NCI-H446 treated with DMSO at 0.1 percent for 48 hours (cell line): ENCODE measurements at regions not wholly inside any gene's neighbourhood (a gene's known extent, or its start where the extent isn't known, plus 50 kb on each side); places are given as distances from the start of the nearest gene placed in this dataset.
"Not testable (repeated sequence)": the region's sequence is repeated elsewhere in the genome, so short reads cannot be mapped to it uniquely, and the experiment has no call there.

Source experiments
- DNase-seq: peaks from one replicate; lab custom pipeline; 2025; lab: John Stamatoyannopoulos, UW

DNA sequence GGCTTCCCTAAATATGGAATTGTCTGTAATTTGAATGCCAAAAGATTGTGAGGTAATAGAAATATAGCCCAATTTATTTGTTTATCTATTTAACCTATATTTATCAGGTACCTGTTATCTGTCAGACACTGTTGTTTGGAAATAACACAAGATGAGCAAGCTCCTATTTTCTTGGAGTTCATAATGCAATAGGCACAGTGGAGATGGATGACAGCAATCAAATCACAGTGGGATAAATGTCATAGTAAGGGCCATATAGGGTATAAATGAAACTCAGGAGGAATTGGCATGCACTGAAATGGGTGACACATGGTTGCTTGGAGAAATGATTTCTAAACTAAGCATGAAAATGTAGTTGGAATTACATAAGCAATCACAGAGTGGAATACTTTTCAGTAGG is 761.8 kb upstream of the MBL2 start:
- DNase-seq, result no peak

DNA sequence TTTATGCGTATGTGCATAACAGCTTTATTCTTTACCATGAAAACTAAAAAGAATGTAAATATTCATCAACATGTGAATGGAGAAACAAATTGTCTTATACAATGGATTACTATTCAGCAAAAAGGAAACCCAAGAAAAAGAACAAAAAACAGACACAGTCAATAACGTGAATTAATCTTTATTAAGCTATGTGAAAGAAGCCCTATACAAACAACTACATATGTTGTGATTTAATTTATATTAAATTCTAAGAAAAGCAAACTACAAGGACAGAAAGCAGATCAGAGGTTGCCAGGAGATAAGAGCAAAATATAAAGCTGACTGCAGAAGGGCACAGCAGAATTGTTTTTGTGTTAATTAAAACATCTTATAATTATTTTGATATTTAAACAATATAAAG is 756.4 kb upstream of the MBL2 start:
- DNase-seq, result no peak

DNA sequence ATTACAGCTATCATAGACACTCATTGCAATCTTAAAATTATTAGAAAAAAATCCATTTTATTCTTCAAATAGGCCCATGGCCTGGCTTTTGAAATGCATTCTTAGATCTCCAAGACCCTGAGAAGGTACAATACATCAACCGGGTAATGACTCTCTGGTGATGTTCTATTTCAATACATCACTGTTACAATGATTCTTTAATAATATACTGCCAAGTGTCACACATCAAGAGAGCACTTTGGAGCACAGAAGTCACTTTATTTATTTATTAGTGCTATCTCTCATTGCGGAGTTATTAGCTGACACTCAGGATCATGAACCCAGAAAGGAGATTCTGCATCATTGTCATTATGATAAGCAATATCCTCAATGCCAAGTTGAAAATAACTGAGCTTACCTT is 748.5 kb upstream of the MBL2 start:
- DNase-seq, result no peak

DNA sequence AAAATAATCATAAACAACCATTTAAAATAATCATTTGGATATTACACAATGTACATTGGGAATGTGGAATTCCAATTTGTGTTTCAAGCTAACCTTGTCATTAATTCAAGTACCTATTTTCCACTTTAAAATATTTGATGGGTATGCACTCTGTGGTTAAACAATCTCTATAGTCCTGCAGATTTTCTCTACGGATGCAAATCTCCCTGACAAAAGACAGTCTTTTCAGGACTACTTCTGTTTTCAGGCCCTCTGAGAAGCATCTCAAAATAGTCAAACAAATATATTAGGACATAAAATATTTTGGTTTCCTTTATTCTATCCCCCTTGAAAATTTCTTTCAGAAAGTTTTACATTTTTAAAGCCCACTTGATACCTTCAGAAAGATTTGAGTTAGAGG is 735.6 kb upstream of the MBL2 start:
- no peak for DNase-seq

DNA sequence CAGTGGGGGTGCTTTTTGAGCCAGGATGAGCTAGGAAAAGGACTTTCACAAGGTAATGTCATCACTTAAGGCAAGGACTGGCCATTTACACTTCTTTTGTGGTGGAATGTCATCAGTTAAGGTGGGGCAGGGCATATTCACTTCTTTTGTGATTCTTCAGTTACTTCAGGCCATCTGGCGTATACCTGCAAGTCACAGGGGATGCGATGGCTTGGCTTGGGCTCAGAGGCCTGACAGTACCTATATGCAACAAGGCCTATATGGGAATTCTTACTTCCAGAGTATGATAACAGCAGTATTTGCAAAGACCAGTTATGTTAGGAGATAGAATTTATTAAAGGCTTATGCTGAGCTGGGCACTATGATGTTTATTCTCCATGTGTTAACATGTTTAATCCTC is 731.9 kb upstream of the MBL2 start:
- DNase-seq, result not testable (repeated sequence)

DNA sequence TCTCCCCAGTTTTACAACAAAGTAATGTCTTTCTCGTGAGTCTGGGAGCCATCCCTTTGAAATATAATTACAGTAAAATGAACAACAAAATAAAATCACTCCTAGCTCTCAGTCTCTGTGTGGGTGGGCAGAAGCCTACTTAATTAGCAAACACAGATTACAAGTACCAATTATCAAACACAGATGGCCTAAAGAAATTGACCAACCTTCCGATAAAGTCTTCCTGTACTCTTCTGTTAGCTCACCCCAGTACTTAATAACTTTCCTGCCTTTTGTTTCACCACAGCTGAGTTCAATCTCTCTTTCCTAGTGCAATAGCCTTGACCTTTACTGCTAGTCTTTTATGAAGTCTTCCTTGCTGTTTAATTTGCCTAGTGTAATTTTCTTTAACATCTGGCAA is 719.2 kb upstream of the MBL2 start:
- no peak for DNase-seq

DNA sequence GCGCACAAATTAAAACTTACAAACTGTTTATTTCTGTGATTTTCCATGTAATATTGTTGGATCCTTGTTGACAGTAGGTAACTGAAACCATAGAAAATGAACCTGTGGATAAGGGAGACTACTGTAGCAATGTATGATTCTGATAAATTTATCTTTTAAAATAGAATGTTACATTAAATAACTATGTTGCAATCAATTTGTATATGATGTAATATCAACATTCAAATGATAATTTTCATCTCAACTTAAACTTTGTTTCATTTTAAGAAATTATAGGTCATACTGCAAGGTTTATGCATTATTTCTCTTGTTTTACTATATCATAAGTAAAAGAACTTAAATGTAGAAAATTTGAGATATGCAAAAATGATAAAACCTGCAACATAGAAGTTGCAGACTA is 718.0 kb upstream of the MBL2 start:
- no peak for DNase-seq

DNA sequence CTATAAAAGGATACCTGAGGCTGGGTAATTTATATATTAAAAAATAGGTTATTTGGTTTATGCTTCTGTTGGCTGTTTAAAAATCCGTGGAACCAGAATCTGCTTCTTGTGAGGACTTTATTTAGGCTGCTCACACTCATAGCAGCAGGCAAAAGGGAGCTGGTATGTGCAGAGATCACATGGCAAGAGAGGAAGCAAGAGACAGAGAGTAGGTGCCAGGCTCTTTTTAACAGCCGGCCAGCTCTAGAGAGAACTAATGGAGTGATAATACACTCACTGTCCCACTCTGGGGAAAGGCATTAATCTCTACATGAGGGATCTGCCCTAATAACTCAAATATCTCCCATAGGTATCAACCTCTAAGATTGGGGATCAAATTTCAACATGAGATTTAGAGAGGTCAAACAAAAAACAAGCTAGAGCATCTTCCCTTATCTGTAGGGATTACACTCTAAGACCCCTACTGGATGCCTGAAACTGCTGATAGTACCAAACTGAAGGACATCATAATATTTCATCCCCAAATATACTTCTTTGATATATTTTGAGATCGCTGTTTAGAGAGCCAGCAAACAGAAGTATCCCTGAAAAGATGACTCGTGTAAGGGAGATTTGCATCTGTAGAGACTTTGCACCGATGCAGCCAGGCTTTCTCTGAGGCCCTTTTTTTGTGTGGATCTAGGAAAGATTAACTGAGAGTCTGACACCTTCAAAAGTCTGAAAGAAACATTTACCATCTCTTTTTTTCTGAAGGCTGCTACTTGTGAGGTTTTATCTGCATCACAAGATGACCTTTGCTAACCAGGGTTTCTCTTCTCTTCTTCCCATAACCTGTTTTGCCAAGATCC is 717.0 kb upstream of the MBL2 start:
- DNase-seq, result no peak

DNA sequence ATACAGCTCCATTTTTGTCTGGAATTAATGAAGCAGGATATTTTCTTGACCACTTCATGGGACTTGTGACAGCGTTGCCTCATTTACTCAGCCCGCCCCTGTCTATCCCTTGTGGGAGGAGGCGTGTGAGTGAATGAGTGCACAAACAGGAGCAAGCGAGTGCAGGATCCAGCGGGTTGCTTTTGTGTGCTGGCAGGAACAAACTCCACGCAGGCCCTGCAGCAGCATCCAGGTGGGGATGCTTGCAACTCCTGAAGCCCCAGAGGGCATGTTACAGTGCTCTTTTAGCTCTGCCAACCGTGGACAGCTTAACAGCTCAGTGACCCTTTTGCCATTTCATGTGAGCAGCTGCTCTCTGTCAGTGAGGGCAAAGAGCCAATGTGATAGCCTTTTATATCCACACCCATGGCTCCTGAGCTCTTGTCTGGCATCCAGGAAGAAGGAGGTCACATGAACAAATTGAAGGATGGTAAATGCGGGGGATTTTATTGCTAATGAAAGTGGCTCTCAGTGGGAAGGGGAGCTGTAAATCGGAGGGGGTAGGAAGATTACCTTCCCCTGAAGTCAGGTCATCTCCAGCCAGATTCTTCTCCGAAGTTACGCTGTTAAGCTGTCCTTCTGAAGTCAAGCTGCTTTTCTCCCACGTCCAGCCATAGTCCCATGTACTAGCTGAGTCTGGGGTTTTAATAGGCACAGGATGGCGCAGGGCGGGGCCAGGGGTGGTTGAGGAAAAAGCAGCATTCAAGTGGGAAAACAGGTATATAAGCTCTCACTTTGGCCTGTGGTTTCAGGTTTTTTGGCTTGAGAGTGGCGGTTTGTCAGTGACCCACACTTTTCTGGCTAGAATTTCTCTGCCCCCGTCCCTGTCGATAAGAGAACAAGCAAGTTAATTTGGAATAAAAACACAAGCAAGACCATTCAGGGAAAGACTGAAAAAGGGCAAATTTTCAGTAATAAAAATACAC is 714.7 kb upstream of the MBL2 start:
- DNase-seq, result no peak

DNA sequence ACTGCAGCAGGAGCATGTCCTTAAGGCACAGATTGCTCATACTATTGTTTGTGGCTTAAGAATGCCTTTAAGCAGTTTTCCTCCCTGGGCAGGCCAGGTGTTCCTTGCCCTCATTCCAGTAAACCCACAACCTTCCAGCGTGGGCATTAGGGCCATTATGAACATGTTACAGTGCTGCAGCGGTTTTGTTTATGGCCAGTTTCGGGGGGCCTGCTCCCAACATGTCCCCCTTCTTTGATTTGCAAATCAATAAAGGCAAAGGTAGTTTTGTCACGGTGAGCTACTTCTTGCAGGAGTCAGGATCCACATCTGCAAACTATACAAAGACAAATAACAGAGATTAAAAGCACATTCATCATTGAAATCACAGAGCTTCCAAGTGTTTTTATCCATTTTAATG is 712.8 kb upstream of the MBL2 start:
- DNase-seq, result not testable (repeated sequence)

DNA sequence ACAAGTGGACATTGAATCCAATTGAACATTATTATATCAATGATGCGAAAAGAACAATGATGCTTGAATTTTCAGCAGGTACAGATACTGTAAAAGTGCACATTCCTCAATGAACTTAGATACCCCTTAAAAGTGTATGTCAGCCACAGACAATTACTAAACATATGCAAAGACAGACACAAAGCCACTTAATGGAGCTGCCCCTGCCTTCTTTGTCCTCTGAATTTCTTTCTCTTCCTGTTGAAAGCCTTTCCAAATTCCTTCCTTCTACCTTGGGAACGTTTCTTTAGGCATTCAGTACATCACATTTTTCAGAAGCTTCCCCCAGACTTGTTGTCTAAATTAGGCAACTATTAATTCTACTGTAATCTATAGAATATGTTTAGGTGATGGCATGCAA is 706.8 kb upstream of the MBL2 start:
- no peak for DNase-seq

DNA sequence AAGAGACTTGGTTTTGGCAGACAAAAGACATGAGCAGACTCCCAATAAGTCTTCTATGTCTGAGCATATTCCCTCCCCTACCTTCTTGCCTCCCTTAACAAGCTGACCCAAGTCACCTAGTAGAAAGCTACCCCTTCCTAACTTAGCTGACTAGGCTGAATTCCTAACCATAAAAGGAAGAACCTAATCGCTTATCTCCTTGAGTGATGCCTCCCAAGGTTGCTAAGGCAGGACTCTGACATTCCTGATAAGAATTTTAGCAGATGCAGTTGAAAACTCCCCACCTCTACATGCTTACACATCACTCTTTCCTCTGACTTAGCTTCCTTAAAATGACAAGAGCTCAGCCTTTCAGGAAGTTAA is 704.7 kb upstream of the MBL2 start:
- DNase-seq, result no peak

DNA sequence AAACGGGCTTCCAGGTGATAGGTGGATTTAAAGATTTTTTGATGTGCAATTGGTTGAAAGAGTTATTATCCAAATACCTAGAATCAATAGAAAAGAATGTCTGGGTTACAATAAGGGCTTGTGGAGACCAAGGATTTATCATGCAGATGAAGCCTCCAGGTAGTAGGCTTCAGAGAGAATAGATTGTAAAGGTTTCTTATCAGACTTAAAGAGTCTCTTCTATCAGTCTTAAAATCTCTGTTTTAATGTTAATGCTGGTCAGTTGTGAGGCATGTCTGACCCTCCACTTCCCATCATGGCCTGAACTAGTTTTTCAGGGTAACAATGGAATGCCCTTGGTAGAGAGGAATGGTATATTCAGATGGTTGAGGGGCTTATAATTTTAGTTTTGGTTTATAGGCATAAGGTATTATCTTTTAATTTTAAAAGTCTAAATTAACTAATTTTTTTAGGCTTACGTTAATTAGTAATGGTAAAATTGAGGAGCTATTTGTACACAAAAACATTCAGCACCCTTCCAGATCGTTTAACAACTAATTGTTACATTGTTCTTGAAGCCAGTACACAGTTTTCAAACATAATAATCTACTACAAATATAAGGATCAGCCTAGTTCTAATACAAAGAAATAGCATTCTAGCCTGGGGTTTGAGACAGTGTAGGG is 704.2 kb upstream of the MBL2 start:
- no peak for DNase-seq

DNA sequence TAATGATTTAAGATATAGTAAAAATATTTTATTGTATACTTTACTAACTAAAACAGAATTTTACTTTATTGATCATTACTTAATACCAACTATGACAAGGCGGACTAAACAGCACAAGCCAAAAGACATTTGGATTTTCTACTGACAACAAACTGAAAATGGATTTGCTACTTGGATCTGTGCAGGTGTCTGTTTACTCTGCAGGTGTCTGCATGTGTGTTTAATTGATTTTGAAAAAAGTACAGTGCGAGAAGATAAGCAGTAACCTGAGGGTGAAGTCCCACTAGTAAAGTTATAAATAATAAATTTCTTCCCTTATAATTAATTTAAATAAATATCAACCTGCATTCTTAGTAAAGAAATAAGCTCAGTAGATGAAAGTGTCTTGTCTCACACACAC is 696.8 kb upstream of the MBL2 start:
- DNase-seq, result no peak

DNA sequence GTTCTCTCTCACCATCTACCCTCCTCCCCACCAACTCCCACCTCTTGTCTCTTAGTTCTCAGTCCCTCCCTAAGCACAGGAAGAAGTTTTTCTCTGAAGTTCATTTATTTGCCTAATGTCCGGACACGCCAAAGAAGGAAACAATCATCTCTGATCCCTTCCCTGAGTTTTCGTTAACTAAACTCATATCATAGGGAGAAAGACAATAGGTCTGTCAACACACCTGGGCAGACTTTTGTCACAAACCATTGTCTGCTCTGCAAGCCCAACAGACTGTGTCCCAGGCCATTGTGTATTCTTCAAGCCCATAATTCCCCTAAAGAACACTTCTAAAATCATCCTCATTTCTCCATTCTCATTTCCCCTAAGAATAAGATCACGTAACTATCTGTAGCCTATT is 691.0 kb upstream of the MBL2 start:
- no peak for DNase-seq

DNA sequence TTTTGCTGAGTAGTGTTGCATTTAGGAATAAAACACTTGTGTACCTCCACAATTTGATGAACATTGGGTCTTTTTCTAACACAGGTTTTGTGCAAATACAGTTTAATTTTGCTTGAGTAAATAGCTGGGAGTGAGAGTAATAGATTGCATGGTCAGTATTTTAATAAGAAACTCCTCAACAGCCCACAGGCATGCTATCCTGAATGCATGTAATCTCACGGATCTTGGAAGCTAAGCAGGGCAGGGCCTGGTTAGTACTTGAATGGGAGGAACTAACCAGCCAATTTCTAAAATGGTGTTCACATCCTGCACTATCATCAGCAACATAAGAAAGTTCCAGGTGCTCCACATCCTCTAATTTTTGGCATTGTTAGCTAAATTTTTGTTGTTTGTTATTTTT is 685.4 kb upstream of the MBL2 start:
- no peak for DNase-seq

DNA sequence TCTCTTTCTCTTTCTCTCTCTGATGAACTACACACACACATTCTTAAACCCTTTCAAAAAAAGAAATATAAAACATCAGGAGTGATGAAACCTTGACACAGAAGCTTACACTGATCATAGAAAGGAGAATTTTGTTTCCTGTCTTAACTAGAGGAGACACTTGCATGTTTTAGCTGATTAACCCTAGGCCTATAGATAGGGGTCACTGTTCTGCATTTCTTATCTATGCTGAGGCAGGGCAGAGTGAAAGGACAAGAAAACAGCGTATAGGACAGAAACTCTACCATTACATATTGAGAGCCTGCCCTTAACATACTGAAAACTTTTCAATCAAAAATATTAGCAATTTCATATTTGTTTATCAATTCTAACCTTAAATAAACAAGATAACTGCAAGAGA is 680.6 kb upstream of the MBL2 start:
- no peak for DNase-seq

DNA sequence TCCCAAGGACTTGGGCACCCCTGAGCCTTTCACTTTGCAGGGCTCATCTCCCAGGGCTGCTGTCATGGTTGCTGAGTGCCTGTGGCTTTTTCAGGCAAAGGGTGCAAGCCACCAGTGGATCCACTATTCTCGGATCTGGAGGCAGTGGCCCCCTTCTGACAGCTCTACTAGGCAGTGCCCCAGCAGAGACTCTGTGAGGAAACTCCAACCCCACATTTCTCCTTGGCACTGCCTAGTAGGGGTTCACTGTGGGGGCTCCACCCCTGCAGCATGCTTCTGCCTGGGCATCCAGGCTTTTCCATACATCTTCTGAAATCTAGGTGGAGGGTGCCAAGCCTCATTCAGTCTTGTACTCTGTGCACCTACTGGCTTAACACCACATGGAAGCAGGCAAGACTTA is 675.0 kb upstream of the MBL2 start:
- DNase-seq, result no peak

DNA sequence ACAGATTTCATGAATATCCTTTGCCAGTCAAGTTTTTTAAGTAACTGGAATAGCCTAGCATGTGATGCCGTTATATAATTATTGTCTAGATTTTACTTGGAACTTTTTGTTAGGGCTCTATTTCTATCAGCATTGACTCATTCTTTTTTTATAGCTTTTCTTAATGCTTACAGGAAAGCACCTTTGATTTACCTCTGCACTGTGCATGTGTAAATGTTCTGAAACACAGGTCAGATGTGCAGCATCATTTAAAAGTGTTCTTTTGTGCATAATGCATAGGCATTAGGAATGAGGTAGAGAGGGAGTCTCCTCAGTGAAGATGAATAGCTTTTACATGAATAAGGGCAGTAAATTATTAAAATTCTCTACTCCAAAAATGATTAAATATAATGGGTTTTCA is 669.3 kb upstream of the MBL2 start:
- DNase-seq, result no peak

DNA sequence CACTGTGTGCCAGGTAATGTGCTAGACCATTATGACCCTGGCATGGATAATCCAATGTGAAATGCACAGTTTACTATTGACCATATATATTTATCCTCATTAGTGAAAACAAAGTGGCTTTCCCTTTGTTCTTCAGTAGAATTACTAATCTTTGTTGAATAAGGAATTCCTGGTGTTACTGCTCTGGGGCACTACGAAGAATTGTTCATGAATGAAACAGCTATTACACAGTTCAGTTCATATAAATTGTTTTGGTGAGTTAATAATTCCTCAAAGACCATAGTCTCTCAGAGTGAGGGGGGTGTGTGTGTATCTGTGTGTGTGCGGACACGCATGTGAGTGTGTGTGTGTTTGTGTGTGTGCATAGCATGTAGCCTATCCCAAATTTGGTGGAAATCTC is 668.0 kb upstream of the MBL2 start:
- DNase-seq, result no peak

DNA sequence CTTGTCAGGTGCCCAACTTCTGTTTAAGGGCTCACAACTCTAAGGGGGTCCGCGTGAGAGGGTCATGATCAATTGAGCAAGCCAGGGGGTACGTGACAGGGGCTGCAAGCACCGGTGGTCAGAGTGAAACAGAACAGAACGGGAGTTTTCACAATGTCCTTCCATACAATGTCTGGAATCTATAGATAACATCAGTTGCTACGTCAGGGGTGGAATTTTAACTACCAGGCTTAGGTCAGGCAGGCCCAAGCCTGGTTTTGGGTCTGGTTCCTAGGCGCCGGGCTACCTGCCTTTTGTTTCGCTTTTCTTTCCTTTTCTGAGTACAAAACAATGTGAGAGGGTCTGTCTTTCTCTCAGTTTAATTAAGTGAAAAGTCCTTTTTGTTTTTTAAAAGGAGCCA is 666.5 kb upstream of the MBL2 start:
- DNase-seq, result not testable (repeated sequence)

DNA sequence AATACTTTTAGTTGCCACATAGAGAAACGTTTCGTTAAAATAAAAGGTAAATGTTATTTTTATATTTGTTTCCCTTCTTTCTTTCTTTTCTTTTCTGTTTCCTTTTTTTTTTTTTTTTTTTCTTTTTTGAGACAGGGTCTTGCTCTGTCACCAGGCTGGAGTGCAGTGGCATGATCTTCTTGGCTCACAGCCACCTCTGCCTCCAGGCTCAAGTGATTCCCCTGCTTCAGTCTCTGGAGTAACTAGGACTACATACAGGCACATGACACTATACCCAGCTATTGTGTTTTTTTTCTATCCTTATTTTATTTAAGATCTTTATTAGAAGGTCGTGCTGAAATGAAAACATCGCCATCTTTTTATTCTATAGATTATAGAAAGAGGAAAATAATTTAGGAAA is 661.8 kb upstream of the MBL2 start:
- DNase-seq, result no peak

DNA sequence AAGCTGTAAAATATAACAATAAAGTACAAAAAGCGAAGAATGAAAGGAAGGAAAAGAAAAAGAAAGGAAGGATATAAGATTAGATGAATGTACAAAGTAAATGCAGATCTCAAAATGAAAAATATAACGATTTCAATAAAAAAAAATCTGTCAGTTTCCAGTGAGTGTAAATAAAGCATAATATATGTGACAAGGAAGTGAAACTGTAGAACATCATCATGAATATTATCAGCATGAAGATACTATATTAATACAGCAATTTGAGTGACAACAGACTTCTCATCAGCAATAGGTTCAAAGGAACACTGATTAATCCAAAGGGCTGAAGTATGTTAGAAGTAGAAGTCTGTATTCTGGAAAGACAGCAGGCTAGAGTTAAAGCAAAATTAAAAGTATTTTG is 659.5 kb upstream of the MBL2 start:
- no peak for DNase-seq
